Uterus (tissue), 3 donors: ENCODE measurements at regions not wholly inside any gene's neighbourhood (a gene's known extent, or its start where the extent isn't known, plus 50 kb on each side); places are given as distances from the start of the nearest gene placed in this dataset.

Experiments
- DNase-seq, 2 donors: peaks; one replicate each; pipeline ENCODE4 v3.0.0-alpha.2; 2019 to 2020
- H3K27ac ChIP-seq, 2 donors: fragments of 200-600 bp; sonication (generic); 1 replicate in 1 of 2; 2 replicates in 1 of 2; pipeline ENCODE4 v1.5.1; 2016 to 2018
- H3K27me3 ChIP-seq, 2 donors: fragments of 200-600 bp; sonication (generic); one replicate each; pipeline ENCODE4 v1.5.1; 2018 to 2019; ENCODE audit warnings: control low read depth in 1 of 2
- H3K36me3 ChIP-seq, 2 donors: fragments of 200-600 bp; sonication (generic); one replicate each; pipeline ENCODE4 v1.5.1; 2019; ENCODE audit warnings: control low read depth in 1 of 2
- H3K4me1 ChIP-seq, 2 donors: fragments of 200-600 bp; sonication (generic); one replicate each; pipeline ENCODE4 v1.5.1; 2018 to 2019; ENCODE audit warnings: control low read depth in 1 of 2
- H3K4me3 ChIP-seq, 2 donors: fragments of 200-600 bp; sonication (generic); 1 replicate in 1 of 2; 2 replicates in 1 of 2; pipeline ENCODE4 v1.5.1; 2018 to 2019; ENCODE audit warnings: mild to moderate bottlenecking in 1 of 2
- H3K9me3 ChIP-seq, 2 donors: fragments of 200-600 bp; sonication (generic); one replicate each; pipeline ENCODE4 v1.5.1; 2019; ENCODE audit warnings: control low read depth in 1 of 2
- POLR2A ChIP-seq, 2 donors: fragments of 450-650 bp; IDR thresholded peaks; one replicate each; pipeline ENCODE4 v1.6.1; 2016; ENCODE audit warnings: antibody characterized with exemption in 2 of 2, mild to moderate bottlenecking in 1 of 2, moderate library complexity in 1 of 2
- intact Hi-C: fragments of 100-400 bp; cut with DNase I; formaldehyde crosslinking; loops from one replicate; pipeline ENCODE4 v1.15.1; 2023; ENCODE audit warnings: low total_unique reads
- TF ChIP-seq, protein P1 (sequence below), 4 experiments: fragments of 200-600 bp in 2 of 4; fragments of 450-650 bp in 2 of 4; sonication (generic) in 2 of 4; IDR thresholded peaks; one replicate each; pipeline ENCODE4 v1.5.1; 2016 to 2019; ENCODE audit warnings: antibody characterized with exemption in 4 of 4, mild to moderate bottlenecking in 2 of 4, moderate library complexity in 1 of 4
- donor health status: DM: yes; HTN: yes; CAD: no.

DNA sequence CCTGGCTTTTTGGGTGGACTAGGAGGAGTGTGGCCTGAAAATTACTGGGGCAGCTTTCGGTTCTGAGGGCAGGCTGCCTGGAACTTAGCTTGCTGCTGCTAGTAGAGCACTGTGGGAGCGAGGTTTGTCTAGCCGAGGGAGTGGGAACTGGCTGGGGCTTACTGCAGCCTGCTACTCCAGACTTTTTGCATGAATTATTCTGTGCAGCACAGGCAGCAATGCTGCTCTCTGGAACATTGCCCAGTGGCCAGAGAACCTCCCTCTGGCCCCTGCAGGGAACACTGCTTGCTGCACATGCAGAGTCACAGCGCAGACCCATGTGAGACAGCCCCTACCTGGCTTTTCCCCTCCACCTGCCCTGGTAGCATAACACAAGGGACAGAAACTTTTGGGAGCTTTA, 263.9 kb upstream of the SLITRK2 start:
- TF ChIP-seq POLR2A (IDR thresholded peaks at IDR 0.05) = no peak
- TF ChIP-seq, protein P1, sequence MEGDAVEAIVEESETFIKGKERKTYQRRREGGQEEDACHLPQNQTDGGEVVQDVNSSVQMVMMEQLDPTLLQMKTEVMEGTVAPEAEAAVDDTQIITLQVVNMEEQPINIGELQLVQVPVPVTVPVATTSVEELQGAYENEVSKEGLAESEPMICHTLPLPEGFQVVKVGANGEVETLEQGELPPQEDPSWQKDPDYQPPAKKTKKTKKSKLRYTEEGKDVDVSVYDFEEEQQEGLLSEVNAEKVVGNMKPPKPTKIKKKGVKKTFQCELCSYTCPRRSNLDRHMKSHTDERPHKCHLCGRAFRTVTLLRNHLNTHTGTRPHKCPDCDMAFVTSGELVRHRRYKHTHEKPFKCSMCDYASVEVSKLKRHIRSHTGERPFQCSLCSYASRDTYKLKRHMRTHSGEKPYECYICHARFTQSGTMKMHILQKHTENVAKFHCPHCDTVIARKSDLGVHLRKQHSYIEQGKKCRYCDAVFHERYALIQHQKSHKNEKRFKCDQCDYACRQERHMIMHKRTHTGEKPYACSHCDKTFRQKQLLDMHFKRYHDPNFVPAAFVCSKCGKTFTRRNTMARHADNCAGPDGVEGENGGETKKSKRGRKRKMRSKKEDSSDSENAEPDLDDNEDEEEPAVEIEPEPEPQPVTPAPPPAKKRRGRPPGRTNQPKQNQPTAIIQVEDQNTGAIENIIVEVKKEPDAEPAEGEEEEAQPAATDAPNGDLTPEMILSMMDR (IDR thresholded peaks at IDR 0.05) = no peak
- intact Hi-C loops = no loop called here
- H3K4me3 ChIP-seq = no peak overlapping the region

DNA sequence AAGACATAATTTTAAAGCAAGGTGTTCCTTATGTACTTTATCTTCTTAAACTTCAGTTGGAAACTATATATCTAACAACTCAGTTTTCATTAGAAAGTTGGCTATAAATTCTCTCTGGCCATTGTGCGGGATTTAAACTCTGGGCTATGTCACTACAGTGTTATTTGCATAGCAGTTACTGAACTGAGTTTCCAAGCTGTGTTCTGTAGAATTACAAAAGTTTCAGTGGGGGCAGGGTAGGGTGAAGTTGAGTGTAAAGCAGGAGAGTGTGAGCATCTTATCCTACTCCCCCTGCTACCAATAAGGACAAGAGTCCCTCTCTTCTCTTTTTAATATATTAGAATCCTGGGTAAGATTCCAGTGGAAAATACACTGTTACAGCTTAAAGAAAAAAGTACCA, 254.5 kb upstream of the SLITRK2 start:
- Histone ChIP-seq H3K4me3 (no peak overlapping the region), H3K4me1 (no peaks in the 10 kb centered on the region), H3K27ac (no peak overlapping the region), H3K36me3 (no peaks in the 10 kb centered on the region), H3K27me3 (no peaks in the 10 kb centered on the region), H3K9me3 (no peaks in the 10 kb centered on the region)
- no peak for DNase-seq
- intact Hi-C loops = no loop called here
- TF ChIP-seq POLR2A (IDR thresholded peaks at IDR 0.05) = no peak
- TF ChIP-seq, protein P1 (IDR thresholded peaks at IDR 0.05) = no peak

More for the DNA sequence above, 263.9 kb upstream of the SLITRK2 start:
- Histone ChIP-seq H3K4me1 (no peaks in the 10 kb centered on the region), H3K36me3 (no peaks in the 10 kb centered on the region), H3K27me3 (no peaks in the 10 kb centered on the region), H3K9me3 (no peaks in the 10 kb centered on the region), H3K27ac (no peak overlapping the region)
- DNase-seq = no peak

DNA sequence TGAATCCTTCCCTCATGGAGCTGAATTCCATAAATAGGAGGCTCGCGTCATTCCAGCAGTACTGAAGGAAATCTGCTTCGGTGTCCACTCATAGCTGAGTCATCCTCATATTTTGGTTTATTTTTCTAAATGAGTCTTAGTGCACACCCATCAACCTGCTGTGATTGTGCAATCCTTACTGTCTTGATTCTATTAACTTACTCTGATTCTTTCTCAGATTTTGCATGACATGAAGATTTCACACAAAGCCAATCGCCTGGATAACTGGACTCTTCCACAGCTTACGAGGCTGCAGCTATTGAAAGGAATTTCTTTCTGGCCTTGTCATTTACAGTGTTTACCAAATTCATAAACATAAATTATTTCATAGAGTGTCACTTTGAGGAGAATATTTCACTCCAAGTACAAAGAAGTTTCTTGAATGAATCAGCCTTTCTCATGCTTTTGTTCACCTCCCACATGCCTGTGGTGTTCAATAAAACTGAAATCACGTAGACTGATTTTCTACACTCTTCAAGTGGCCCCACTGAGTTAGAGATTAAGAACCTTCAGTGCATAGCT, 207.6 kb upstream of the SLITRK2 start:
- no peak for DNase-seq

DNA sequence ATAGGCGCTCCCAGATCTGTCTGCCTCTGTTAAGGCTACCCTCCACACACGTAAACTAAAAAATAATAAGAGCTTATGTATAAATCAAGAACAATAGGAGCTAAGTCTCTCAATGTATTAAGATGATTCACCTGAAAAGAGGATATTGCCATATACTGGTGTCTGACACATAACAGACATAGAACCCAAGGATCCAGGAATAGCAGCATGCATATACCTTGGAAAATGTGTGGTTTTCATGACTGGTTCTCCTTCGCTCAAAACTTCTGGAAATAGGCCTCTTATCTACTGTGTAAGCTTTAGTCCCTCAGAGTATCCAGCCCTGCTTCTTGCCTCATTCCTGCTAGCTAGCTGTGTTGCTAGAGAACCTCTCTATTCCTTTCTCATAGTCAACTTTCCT, 203.7 kb upstream of the SLITRK2 start:
- no peaks in the 10 kb centered on the region for H3K4me1 ChIP-seq
- H3K9me3 ChIP-seq = no peaks in the 10 kb centered on the region
- TF ChIP-seq POLR2A (IDR thresholded peaks at IDR 0.05) = no peak
- TF ChIP-seq, protein P1 (IDR thresholded peaks at IDR 0.05) = no peak
- no peaks in the 10 kb centered on the region for H3K36me3 ChIP-seq
- intact Hi-C loops = no loop called here
- H3K4me3 ChIP-seq = no peak overlapping the region
- DNase-seq = no peak
- H3K27ac ChIP-seq = no peak overlapping the region
- H3K27me3 ChIP-seq = no peaks in the 10 kb centered on the region

More for the DNA sequence above, 207.6 kb upstream of the SLITRK2 start:
- Histone ChIP-seq H3K36me3 (no peaks in the 10 kb centered on the region), H3K27ac (no peak overlapping the region), H3K27me3 (no peaks in the 10 kb centered on the region), H3K4me1 (no peaks in the 10 kb centered on the region), H3K4me3 (no peak overlapping the region), H3K9me3 (no peaks in the 10 kb centered on the region)
- intact Hi-C loops = no loop called here
- TF ChIP-seq POLR2A (IDR thresholded peaks at IDR 0.05) = no peak
- TF ChIP-seq, protein P1 (IDR thresholded peaks at IDR 0.05) = no peak

DNA sequence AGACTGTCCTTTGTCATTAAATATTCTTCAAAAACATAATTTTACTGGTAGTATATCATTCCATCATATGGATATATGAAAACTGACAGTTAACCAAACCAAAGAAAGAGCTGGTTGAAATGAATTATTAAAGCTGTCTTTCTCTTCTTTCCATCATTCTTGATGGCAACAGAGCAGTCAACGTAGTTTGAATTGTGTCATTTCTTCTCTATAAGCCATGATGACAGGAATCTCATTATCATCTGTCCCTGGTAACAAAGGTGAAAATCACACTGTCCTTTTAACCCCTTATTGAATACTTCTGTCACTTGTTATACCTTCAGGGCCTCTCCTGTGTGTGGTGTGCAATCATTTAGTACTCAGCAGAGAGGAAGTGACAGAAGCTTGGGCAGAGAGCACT, 197.0 kb upstream of the SLITRK2 start:
- Histone ChIP-seq H3K36me3 (no peaks in the 10 kb centered on the region), H3K4me3 (no peak overlapping the region), H3K9me3 (no peaks in the 10 kb centered on the region), H3K27me3 (no peaks in the 10 kb centered on the region), H3K4me1 (no peaks in the 10 kb centered on the region), H3K27ac (no peak overlapping the region)
- intact Hi-C loops = no loop called here
- no peak for TF ChIP-seq POLR2A (IDR thresholded peaks at IDR 0.05)
- TF ChIP-seq, protein P1 (IDR thresholded peaks at IDR 0.05) = no peak
- no peak for DNase-seq
